ENCODE measurements at regions not wholly inside any gene's neighbourhood (a gene's known extent, or its start where the extent isn't known, plus 50 kb on each side); places are given as distances from the start of the nearest gene placed in this dataset.

GRCh38 chr20:40156600-40157317, 532.3 kb downstream of the MAFB start:
- TF ChIP-seq POLR2A (IDR thresholded peaks at IDR 0.05) = no peak
- no peak for TF ChIP-seq EP300 (IDR thresholded peaks at IDR 0.05)
- TF ChIP-seq CTCF (IDR thresholded peaks at IDR 0.05) = no peak
- no peaks in the 10 kb centered on the region for H3K4me1 ChIP-seq (ENCODE audit: insufficient read depth)
- intact Hi-C loops (cut with DNase I) = no loop called here
- no peak overlapping the region for H3K27ac ChIP-seq
- H3K27me3 ChIP-seq = no peaks in the 10 kb centered on the region
- 17 to 37% (median 22%) methylated on average over 4 of the region's 4 CpGs for WGBS, 3 donors
- no peaks in the 10 kb centered on the region for H3K9me3 ChIP-seq
- H3K36me3 ChIP-seq = no peaks in the 10 kb centered on the region
- no peak for DNase-seq
- no peak overlapping the region for H3K4me3 ChIP-seq

- intact Hi-C loops (cut with DNase I) = no loop called here
- Histone ChIP-seq H3K9me3 (no peaks in the 10 kb centered on the region), H3K4me3 (no peak overlapping the region), H3K27me3 (no peaks in the 10 kb centered on the region), H3K4me1 (ENCODE audit: insufficient read depth) (no peaks in the 10 kb centered on the region), H3K27ac (no peak overlapping the region), H3K36me3 (no peaks in the 10 kb centered on the region)
- no peak for DNase-seq
- 74 to 86% (median 77%) methylated on average over 2 of the region's 2 CpGs for WGBS, 3 donors
- TF ChIP-seq CTCF (IDR thresholded peaks at IDR 0.05) (no peak), EP300 (IDR thresholded peaks at IDR 0.05) (no peak), POLR2A (IDR thresholded peaks at IDR 0.05) (no peak)
These were observed 534.5 kb downstream of the MAFB start for GRCh38 chr20:40154514-40154913.

- no peak for TF ChIP-seq CTCF (IDR thresholded peaks at IDR 0.05)
- TF ChIP-seq POLR2A (IDR thresholded peaks at IDR 0.05) = no peak
- TF ChIP-seq EP300 (IDR thresholded peaks at IDR 0.05) = no peak
- Histone ChIP-seq H3K36me3 (no peaks in the 10 kb centered on the region), H3K27me3 (no peaks in the 10 kb centered on the region), H3K4me1 (ENCODE audit: insufficient read depth) (no peaks in the 10 kb centered on the region), H3K9me3 (no peaks in the 10 kb centered on the region), H3K27ac (no peak overlapping the region), H3K4me3 (no peak overlapping the region)
- no peak for DNase-seq
- intact Hi-C loops (cut with DNase I) = no loop called here
- 56 to 73% (median 58%) methylated on average over 7 of the region's 7 CpGs for WGBS, 3 donors
These were observed 540.1 kb downstream of the MAFB start for GRCh38 chr20:40148886-40149285.

GRCh38 chr20:40146071-40146470, 543.0 kb downstream of the MAFB start:
- TF ChIP-seq CTCF (IDR thresholded peaks at IDR 0.05) = no peak
- no peak for TF ChIP-seq EP300 (IDR thresholded peaks at IDR 0.05)
- no peak for TF ChIP-seq POLR2A (IDR thresholded peaks at IDR 0.05)
- no peaks in the 10 kb centered on the region for H3K36me3 ChIP-seq
- DNase-seq = no peak
- no peak overlapping the region for H3K27ac ChIP-seq
- H3K4me1 ChIP-seq (ENCODE audit: insufficient read depth) = no peaks in the 10 kb centered on the region
- intact Hi-C loops (cut with DNase I) = no loop called here
- no peaks in the 10 kb centered on the region for H3K27me3 ChIP-seq
- no peak overlapping the region for H3K4me3 ChIP-seq
- no peaks in the 10 kb centered on the region for H3K9me3 ChIP-seq

Measured in ovary (tissue), 7 donors.